Astrocyte of the cerebellum (primary cell): ENCODE measurements at regions not wholly inside any gene's neighbourhood (a gene's known extent, or its start where the extent isn't known, plus 50 kb on each side); places are given as distances from the start of the nearest gene placed in this dataset.

Source experiments
- DNase-seq: peaks from one replicate; pipeline ENCODE4 v3.0.0-alpha.2; 2011; ENCODE audit warnings: low read depth
- H3K4me3 ChIP-seq: 2 replicates; pipeline ENCODE4 v1.5.1; 2011; ENCODE audit warnings: mild to moderate bottlenecking, low read depth, low read length, moderate library complexity
- in situ Hi-C: cut with HindIII; loops from 2 replicates; pipeline ENCODE4 v1.10.0; 2017; ENCODE audit warnings: low sequenced_read_pairs
- TF ChIP-seq, protein P1 (sequence below): IDR thresholded peaks from 2 replicates; pipeline ENCODE4 v1.5.1; 2012; ENCODE audit warnings: low read length, low read depth, moderate library complexity, mild to moderate bottlenecking; ENCODE audit errors: missing control alignments

DNA sequence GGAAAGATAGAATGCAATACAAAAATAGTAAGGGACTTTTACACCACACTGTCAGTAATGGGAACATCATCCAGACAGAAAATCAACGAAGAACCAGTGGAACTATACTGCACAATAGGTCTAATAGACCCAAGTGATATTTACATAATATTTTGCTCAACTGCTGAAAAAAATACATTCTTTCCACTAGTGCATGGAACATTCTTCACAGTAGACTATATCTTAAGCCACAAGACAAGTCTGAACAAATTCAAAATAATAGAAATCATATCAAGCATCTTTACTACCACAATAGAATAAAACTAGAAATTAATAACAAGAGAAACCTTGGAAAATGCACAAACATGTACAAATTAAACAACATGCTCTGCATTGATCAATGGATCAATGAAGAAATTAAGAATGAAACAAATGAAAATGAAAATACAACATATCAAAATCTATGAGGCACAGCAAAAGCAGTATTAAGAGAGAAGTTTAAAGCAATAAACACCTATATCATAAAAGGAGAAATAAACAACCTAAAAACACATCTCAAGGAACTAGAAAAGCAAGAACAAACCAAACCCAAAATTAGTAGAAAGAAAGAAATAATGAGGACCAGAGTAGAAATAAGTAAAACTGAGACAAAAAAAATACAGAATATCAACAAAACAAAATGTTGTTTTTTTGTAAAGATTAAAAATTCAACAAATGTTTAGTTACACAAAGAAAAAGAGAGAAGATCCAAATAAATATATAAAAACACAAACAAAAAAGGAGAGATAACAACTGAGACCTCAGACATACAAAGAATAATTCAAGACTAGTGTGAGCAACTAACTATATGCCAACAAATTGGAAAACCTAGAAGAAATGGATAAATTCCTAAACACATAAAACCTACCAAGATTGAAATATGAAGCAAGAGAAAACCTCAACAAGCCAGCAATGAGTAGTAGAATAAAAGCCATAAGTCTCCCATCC lies 51.5 kb upstream of the ANTXR2 start:
- no peak for DNase-seq
- no peak overlapping the region for H3K4me3 ChIP-seq
- in situ Hi-C loops = no loop called here
- TF ChIP-seq, protein P1, sequence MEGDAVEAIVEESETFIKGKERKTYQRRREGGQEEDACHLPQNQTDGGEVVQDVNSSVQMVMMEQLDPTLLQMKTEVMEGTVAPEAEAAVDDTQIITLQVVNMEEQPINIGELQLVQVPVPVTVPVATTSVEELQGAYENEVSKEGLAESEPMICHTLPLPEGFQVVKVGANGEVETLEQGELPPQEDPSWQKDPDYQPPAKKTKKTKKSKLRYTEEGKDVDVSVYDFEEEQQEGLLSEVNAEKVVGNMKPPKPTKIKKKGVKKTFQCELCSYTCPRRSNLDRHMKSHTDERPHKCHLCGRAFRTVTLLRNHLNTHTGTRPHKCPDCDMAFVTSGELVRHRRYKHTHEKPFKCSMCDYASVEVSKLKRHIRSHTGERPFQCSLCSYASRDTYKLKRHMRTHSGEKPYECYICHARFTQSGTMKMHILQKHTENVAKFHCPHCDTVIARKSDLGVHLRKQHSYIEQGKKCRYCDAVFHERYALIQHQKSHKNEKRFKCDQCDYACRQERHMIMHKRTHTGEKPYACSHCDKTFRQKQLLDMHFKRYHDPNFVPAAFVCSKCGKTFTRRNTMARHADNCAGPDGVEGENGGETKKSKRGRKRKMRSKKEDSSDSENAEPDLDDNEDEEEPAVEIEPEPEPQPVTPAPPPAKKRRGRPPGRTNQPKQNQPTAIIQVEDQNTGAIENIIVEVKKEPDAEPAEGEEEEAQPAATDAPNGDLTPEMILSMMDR = no peak
